ENCODE measurements at regions not wholly inside any gene's neighbourhood (a gene's known extent, or its start where the extent isn't known, plus 50 kb on each side); places are given as distances from the start of the nearest gene placed in this dataset.
"Not testable (repeated sequence)": the region's sequence is repeated elsewhere in the genome, so short reads cannot be mapped to it uniquely, and the experiment has no call there.

DNA sequence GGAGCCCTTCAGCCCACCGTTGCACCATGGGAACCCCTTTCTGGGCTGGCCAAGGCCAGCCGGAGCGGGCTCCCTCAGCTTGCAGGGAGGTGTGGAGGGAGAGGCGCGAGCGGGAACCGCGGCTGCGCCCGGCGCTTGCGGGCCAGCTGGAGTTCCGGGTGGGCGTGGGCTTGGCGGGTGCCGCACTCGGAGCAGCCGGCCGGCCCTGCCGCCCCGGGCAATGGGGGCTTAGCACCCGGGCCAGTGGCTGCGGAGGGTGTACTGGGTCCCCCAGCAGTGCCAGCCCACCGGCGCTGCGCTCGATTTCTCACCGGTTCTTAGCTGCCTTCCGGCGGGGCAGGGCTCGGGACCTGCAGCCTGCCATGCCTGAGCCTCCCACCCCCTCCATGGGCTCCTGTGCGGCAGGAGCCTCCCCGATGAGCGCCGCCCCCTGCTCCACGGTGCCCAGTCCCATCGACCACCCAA lies 949.8 kb downstream of the NR2F1-AS1 start:
- TF ChIP-seq, protein P1, sequence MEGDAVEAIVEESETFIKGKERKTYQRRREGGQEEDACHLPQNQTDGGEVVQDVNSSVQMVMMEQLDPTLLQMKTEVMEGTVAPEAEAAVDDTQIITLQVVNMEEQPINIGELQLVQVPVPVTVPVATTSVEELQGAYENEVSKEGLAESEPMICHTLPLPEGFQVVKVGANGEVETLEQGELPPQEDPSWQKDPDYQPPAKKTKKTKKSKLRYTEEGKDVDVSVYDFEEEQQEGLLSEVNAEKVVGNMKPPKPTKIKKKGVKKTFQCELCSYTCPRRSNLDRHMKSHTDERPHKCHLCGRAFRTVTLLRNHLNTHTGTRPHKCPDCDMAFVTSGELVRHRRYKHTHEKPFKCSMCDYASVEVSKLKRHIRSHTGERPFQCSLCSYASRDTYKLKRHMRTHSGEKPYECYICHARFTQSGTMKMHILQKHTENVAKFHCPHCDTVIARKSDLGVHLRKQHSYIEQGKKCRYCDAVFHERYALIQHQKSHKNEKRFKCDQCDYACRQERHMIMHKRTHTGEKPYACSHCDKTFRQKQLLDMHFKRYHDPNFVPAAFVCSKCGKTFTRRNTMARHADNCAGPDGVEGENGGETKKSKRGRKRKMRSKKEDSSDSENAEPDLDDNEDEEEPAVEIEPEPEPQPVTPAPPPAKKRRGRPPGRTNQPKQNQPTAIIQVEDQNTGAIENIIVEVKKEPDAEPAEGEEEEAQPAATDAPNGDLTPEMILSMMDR (conservative IDR thresholded peaks at IDR 0.05 in 1 of 2, IDR thresholded peaks at IDR 0.05 in 1 of 2; ENCODE audit: extremely low read depth in 1 of 2, insufficient read depth in 1 of 2, low read depth in 1 of 2, low read length in 2 of 2) = not testable (repeated sequence)
- not testable (repeated sequence) for TF ChIP-seq EZH2 (IDR thresholded peaks at IDR 0.05; ENCODE audit: borderline replicate concordance, low read length)
